GM13977 (cell line): ENCODE measurements at regions not wholly inside any gene's neighbourhood (a gene's known extent, or its start where the extent isn't known, plus 50 kb on each side); places are given as distances from the start of the nearest gene placed in this dataset.

Experiments
- DNase-seq: peaks from one replicate; pipeline ENCODE4 v3.0.0; 2012; ENCODE audit warnings: low spot score
- CTCF ChIP-seq: IDR thresholded peaks from 2 replicates; pipeline ENCODE4 v1.5.1; 2012; ENCODE audit warnings: mild to moderate bottlenecking, control low read depth; ENCODE audit not compliant: insufficient read depth; ENCODE audit errors: extremely low read depth, missing control alignments
- in situ Hi-C: fragments of 300-500 bp; cut with MboI; formaldehyde crosslinking; loops from one replicate; pipeline ENCODE4 v1.12.0; 2022; ENCODE audit warnings: low sequenced_read_pairs, low pct_unique_long_range_greater_than_20kb, mixed read lengths, inconsistent platforms; ENCODE audit not compliant: unreplicated experiment

DNA sequence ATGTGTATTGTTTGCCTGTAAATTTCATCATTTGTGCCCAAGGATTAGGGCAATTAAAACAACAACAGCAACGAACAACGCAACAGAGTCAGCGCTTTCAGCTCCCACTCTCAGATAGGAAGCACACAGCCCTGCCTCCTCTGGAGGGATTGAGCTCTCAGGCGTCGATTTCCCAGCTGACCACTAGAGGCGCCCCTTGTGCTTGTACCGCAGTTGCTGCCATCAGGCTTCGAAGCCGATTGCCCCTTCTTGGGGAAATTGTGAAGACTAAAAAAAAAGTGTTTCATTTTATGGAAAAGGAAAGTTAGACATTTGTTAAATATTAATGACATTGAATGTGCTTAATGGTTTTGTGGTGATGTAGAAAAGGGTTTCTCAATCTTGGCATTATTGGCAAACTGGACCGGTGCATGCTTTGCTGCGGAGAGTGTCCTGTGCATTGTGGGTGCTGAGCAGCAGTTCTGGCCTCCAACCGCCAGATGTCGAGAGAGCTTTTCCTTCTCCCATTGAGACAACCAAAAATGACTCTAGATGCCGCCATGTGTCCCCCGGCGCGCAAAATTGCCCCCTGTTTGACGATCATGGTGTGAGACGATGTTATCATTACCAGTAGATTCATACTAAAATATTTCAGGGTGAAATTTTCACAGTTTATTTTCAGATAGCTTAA, 650.4 kb upstream of the RBFOX1 start:
- TF ChIP-seq CTCF = peak; percentile 60
- DNase-seq = peak; percentile 8
- in situ Hi-C loops = no loop called here

GRCh38 chr16:6678586-6678985, 654.1 kb upstream of the RBFOX1 start:
- TF ChIP-seq CTCF = no peak
- DNase-seq = no peak
- in situ Hi-C loops = no loop called here

- no peak for DNase-seq
- no peak for TF ChIP-seq CTCF
- in situ Hi-C loops = no loop called here
These were observed 658.6 kb upstream of the RBFOX1 start for GRCh38 chr16:6674071-6674470.

DNA sequence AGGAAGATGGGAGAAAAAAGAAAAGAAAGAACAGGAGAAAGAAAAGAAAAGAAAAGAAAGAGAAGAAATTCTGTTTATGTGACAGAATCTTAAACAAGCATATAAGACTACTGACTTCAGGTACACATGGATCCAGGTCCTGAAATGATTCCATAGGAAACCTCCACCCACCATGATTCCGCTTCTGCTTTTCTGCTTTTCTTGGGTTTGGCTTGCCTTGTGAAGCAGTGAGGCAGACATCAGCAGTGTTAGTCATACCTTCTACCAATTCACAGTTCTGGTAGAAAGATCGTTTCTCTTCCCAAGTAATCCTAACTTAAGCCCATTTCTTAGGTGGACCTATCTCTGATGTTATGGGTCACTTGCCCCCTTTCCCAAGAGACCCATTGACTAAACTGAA, 660.1 kb upstream of the RBFOX1 start:
- in situ Hi-C loops = no loop called here

DNA sequence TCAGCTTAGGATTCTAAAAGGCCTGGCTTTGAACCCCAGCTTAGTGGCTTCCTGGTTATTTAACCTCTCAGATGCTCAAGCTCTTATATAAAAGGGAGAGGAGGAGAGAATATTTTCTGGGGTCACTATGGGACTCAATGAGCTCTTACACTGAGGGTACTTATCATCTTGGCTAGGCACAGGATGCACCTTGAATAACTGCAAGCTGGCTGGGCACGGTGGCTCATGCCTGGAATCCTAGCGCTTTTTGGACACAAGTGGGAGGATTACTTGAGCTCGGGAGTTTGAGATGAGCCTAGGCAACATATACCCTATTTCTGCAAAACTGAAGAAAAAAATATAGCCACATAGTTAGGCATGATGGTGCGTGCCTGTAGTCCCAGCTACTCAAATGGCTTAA, 665.3 kb upstream of the RBFOX1 start:
- no peak for DNase-seq
- in situ Hi-C loops = no loop called here
- TF ChIP-seq CTCF = no peak

More for the DNA sequence above, 660.1 kb upstream of the RBFOX1 start:
- no peak for TF ChIP-seq CTCF
- no peak for DNase-seq

- in situ Hi-C loops = no loop called here
- no peak for DNase-seq
- no peak for TF ChIP-seq CTCF
These were observed 667.5 kb upstream of the RBFOX1 start for GRCh38 chr16:6665126-6665525.

DNA sequence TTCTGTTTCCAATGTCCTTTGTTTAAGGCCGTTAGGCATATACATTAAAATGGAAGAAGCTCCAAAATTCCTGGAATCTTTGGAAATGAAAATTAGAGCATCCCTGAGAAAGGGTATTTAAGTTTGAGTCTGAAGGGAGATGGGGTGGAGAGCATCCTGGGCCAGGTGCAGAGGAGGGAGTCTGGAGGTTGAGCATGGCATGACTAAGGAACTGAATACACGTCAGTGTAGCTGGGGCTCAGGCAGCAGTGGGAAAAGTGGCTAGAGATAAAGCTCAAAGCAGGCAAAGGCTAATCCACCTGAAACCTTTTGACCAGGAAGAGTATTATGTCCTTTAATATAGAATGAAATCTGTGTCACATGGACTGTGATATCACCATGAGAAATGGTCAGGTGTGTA, 669.0 kb upstream of the RBFOX1 start:
- no peak for DNase-seq
- no peak for TF ChIP-seq CTCF
- in situ Hi-C loops = no loop called here
